Keratinocyte (primary cell): ENCODE measurements at regions not wholly inside any gene's neighbourhood (a gene's known extent, or its start where the extent isn't known, plus 50 kb on each side); places are given as distances from the start of the nearest gene placed in this dataset.

Source experiments
- DNase-seq: peaks from one replicate; pipeline ENCODE4 v3.0.0-alpha.2; 2011; ENCODE audit warnings: low read depth, missing footprints, low spot score
- FAIRE-seq: peaks from 2 replicates; lab custom pipeline; 2011; peaks lifted over from hg19 to GRCh38; lab: Jason Lieb, UNC
- H2AFZ ChIP-seq: 2 replicates; pipeline ENCODE4 v1.6.0; 2012; ENCODE audit warnings: low read length, control low read depth, inconsistent platforms; ENCODE audit not compliant: control insufficient read depth
- H3K27ac ChIP-seq: 2 replicates; pipeline ENCODE4 v1.5.1; 2011; ENCODE audit warnings: low read length; ENCODE audit not compliant: control insufficient read depth, insufficient read depth
- H3K27me3 ChIP-seq: 3 replicates; pipeline ENCODE4 v1.6.0; 2011; ENCODE audit warnings: low read length; ENCODE audit not compliant: control insufficient read depth, insufficient read depth; ENCODE audit errors: extremely low read depth
- H3K36me3 ChIP-seq, 2 experiments: 2 replicates in 1 of 2; 3 replicates in 1 of 2; pipeline ENCODE4 v1.5.1; 2011; ENCODE audit warnings: low read length in 2 of 2, mild to moderate bottlenecking in 1 of 2; ENCODE audit not compliant: control insufficient read depth in 2 of 2, insufficient read depth in 2 of 2; ENCODE audit errors: extremely low read depth in 1 of 2
- H3K4me1 ChIP-seq: 3 replicates; pipeline ENCODE4 v1.5.1; 2011; ENCODE audit warnings: low read length; ENCODE audit not compliant: control insufficient read depth, insufficient read depth; ENCODE audit errors: extremely low read depth
- H3K4me2 ChIP-seq: 3 replicates; pipeline ENCODE4 v1.6.0; 2011; ENCODE audit warnings: low read depth, low read length; ENCODE audit not compliant: control insufficient read depth, insufficient read depth; ENCODE audit errors: extremely low read depth
- H3K4me3 ChIP-seq, 3 experiments: fragments of 200-600 bp in 1 of 3; sonication (generic) in 1 of 3; 2 replicates in 2 of 3; 3 replicates in 1 of 3; pipeline ENCODE4 v1.5.1; 2011 to 2016; ENCODE audit warnings: low read length in 3 of 3, mild to moderate bottlenecking in 3 of 3, control low read depth in 2 of 3, inconsistent platforms in 1 of 3, low read depth in 1 of 3, mixed read lengths in 1 of 3, mixed run types in 1 of 3, moderate library complexity in 1 of 3; ENCODE audit not compliant: control insufficient read depth in 2 of 3, insufficient read depth in 2 of 3; ENCODE audit errors: extremely low read depth in 1 of 3
- H3K79me2 ChIP-seq: 2 replicates; pipeline ENCODE4 v1.6.0; 2012; ENCODE audit warnings: low read length; ENCODE audit not compliant: control insufficient read depth, insufficient read depth
- H3K9ac ChIP-seq: 3 replicates; pipeline ENCODE4 v1.6.0; 2011; ENCODE audit warnings: low read length; ENCODE audit not compliant: control insufficient read depth, insufficient read depth; ENCODE audit errors: extremely low read depth
- H3K9me1 ChIP-seq: 3 replicates; pipeline ENCODE4 v1.6.0; 2011; ENCODE audit warnings: low read length; ENCODE audit not compliant: control insufficient read depth, insufficient read depth; ENCODE audit errors: extremely low read depth
- H3K9me3 ChIP-seq: 2 replicates; pipeline ENCODE4 v1.5.1; 2012; ENCODE audit warnings: low read depth, low read length; ENCODE audit not compliant: control insufficient read depth
- H4K20me1 ChIP-seq: 3 replicates; pipeline ENCODE4 v1.6.0; 2011; ENCODE audit warnings: low read length; ENCODE audit not compliant: control insufficient read depth, insufficient read depth; ENCODE audit errors: extremely low read depth
- EZH2 ChIP-seq: IDR thresholded peaks from one replicate; pipeline ENCODE4 v1.6.1; 2012; ENCODE audit warnings: inconsistent platforms, mild to moderate bottlenecking, low read length, moderate library complexity
- dilution Hi-C: fragments of 300-500 bp; cut with MboI; formaldehyde crosslinking; loops from one replicate; pipeline ENCODE4 v1.7.0; 2020; ENCODE audit warnings: low sequenced_read_pairs; ENCODE audit not compliant: extremely low pct_ligation_motif_present
- TF ChIP-seq, protein P1 (sequence below), 3 experiments: IDR thresholded peaks in 1 of 3; conservative IDR thresholded peaks in 1 of 3; optimal IDR thresholded peaks in 1 of 3; 2 replicates in 2 of 3; 3 replicates in 1 of 3; pipeline versions ENCODE3 to v1.5.1; 2011; ENCODE audit warnings: low read length in 3 of 3, mild to moderate bottlenecking in 3 of 3, moderate library complexity in 2 of 3, control low read depth in 1 of 3, inconsistent platforms in 1 of 3; ENCODE audit not compliant: insufficient read depth in 2 of 3; ENCODE audit errors: extremely low read depth in 1 of 3

DNA sequence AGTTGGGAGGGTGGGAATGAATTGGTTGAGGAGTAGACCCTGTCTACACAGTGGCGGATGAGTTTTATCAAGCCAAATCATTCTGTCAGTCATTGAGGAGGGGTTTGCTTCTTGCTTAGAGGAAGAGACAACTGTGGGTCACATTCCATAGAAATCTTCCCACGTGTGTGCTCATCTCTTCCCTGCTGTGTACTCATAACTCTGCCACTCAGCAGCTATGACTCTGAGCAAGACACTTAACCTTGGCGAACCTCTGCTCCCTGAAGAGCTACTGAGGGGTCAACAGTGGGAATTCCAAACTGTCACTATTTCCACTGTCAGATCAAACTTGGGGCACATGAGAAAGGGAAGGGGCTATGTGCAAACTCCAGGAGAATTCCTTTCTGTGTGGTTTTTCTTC is 72.6 kb upstream of the COX10 start:
- no peaks in the 10 kb centered on the region for H3K9me1 ChIP-seq
- H3K4me3 ChIP-seq, result no peak overlapping the region
- dilution Hi-C loops, result no loop called here
- H3K4me1 ChIP-seq, result no peaks in the 10 kb centered on the region
- no peak overlapping the region for H2AFZ ChIP-seq
- H3K9me3 ChIP-seq, result no peaks in the 10 kb centered on the region
- no peak overlapping the region for H3K27ac ChIP-seq
- H3K79me2 ChIP-seq, result no peaks in the 10 kb centered on the region
- no peaks in the 10 kb centered on the region for H3K27me3 ChIP-seq
- DNase-seq, result no peak
- H3K36me3 ChIP-seq, result no peaks in the 10 kb centered on the region
- no peaks in the 10 kb centered on the region for H4K20me1 ChIP-seq
- TF ChIP-seq, protein P1, sequence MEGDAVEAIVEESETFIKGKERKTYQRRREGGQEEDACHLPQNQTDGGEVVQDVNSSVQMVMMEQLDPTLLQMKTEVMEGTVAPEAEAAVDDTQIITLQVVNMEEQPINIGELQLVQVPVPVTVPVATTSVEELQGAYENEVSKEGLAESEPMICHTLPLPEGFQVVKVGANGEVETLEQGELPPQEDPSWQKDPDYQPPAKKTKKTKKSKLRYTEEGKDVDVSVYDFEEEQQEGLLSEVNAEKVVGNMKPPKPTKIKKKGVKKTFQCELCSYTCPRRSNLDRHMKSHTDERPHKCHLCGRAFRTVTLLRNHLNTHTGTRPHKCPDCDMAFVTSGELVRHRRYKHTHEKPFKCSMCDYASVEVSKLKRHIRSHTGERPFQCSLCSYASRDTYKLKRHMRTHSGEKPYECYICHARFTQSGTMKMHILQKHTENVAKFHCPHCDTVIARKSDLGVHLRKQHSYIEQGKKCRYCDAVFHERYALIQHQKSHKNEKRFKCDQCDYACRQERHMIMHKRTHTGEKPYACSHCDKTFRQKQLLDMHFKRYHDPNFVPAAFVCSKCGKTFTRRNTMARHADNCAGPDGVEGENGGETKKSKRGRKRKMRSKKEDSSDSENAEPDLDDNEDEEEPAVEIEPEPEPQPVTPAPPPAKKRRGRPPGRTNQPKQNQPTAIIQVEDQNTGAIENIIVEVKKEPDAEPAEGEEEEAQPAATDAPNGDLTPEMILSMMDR (optimal IDR thresholded peaks at IDR 0.05 in 1 of 3, IDR thresholded peaks at IDR 0.05 in 1 of 3, conservative IDR thresholded peaks at IDR 0.05 in 1 of 3; ENCODE audit: extremely low read depth in 1 of 3, insufficient read depth in 2 of 3, low read length in 3 of 3), result no peak
- no peak for TF ChIP-seq EZH2
- H3K9ac ChIP-seq, result no peak overlapping the region
- H3K4me2 ChIP-seq, result no peak overlapping the region
- no peak for FAIRE-seq

DNA sequence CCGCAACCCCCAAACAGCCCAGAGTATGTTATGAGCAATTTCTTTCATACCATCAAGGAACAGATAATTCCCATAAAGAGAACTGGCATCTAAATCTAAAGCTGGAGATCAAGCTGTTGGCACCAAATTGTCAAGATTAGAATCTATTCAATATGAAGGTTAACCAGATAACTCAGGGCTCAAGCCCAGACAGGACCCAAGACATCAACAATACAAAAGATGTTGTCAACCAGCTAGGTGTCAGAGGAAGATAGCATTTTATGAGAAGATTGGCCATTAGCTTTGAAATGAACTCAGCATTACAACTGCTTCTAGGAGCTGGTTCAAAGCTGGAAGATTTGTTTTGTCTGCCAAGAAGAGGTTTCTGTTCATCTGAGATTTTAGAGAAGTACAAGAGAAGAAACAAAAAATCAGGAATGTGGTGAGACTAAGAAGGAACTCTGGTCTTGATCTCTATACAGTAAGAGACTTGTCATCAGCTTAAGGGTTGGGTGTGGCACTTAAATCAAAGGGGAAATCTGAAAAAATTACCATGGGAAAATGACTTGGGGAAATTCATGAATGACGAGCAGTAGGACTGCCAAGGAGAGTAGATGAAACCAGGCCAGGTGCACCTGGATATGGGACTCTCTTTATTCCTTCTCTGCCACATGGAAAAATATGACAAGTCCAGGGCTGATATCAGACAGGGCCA is 64.2 kb upstream of the COX10 start:
- no peaks in the 10 kb centered on the region for H3K9me1 ChIP-seq
- DNase-seq (peak; percentile 25), FAIRE-seq (peak; percentile 23)

More for the DNA sequence above, 64.2 kb upstream of the COX10 start:
- Histone ChIP-seq H3K4me1 (peaks cover 13% of the 10 kb centered on the region), H3K9me3 (no peaks in the 10 kb centered on the region), H3K36me3 (no peaks in the 10 kb centered on the region), H2AFZ (peak overlapping the region; percentile 16), H3K4me3 (peak overlapping the region in 1 of 3 experiments; percentile 35), H3K9ac (no peak overlapping the region), H3K27ac (peak overlapping the region; percentile 58), H3K4me2 (peak overlapping the region; percentile 62), H3K79me2 (no peaks in the 10 kb centered on the region), H4K20me1 (no peaks in the 10 kb centered on the region), H3K27me3 (no peaks in the 10 kb centered on the region)
- dilution Hi-C loops, result no loop called here
- no peak for TF ChIP-seq EZH2
- TF ChIP-seq, protein P1 (optimal IDR thresholded peaks at IDR 0.05 in 1 of 3, IDR thresholded peaks at IDR 0.05 in 1 of 3, conservative IDR thresholded peaks at IDR 0.05 in 1 of 3; ENCODE audit: extremely low read depth in 1 of 3, insufficient read depth in 2 of 3, low read length in 3 of 3), result no peak
